Fibroblast of gingiva (primary cell): ENCODE measurements at regions not wholly inside any gene's neighbourhood (a gene's known extent, or its start where the extent isn't known, plus 50 kb on each side); places are given as distances from the start of the nearest gene placed in this dataset.
"Not testable (repeated sequence)": the region's sequence is repeated elsewhere in the genome, so short reads cannot be mapped to it uniquely, and the experiment has no call there.

Experiments
- DNase-seq: peaks from one replicate; pipeline ENCODE4 v3.0.0-alpha.2; 2011; ENCODE audit warnings: low read depth

GRCh38 chr15:54841701-54842305 is 354.9 kb downstream of the RSL24D1 start:
- no peak for DNase-seq

- DNase-seq: no peak
Measured at GRCh38 chr15:54840621-54841398, 355.9 kb downstream of the RSL24D1 start.

- no peak for DNase-seq
Measured at GRCh38 chr15:54839379-54839778, 357.4 kb downstream of the RSL24D1 start.

- no peak for DNase-seq
Measured at GRCh38 chr15:54836052-54836795, 360.5 kb downstream of the RSL24D1 start.

- no peak for DNase-seq
Measured at GRCh38 chr15:54829821-54830220, 366.9 kb downstream of the RSL24D1 start.

- DNase-seq: no peak
Measured at GRCh38 chr15:54820811-54821210, 375.9 kb downstream of the RSL24D1 start.

- no peak for DNase-seq
Measured at GRCh38 chr15:54820098-54820497, 376.6 kb downstream of the RSL24D1 start.

GRCh38 chr15:54816401-54816800 is 380.3 kb downstream of the RSL24D1 start:
- DNase-seq: no peak

GRCh38 chr15:54815556-54815955 is 381.2 kb downstream of the RSL24D1 start:
- DNase-seq: no peak

GRCh38 chr15:54812383-54812782 is 384.4 kb downstream of the RSL24D1 start:
- no peak for DNase-seq

- DNase-seq: no peak
Measured at GRCh38 chr15:54810496-54810895, 386.2 kb downstream of the RSL24D1 start.

- no peak for DNase-seq
Measured at GRCh38 chr15:54810031-54810430, 386.7 kb downstream of the RSL24D1 start.

- DNase-seq: no peak
Measured at GRCh38 chr15:54808321-54808720, 388.4 kb downstream of the RSL24D1 start.

- no peak for DNase-seq
Measured at GRCh38 chr15:54803987-54804386, 392.8 kb downstream of the RSL24D1 start.

- no peak for DNase-seq
Measured at GRCh38 chr15:54803134-54803808, 393.5 kb downstream of the RSL24D1 start.

GRCh38 chr15:54792526-54792925 is 404.2 kb downstream of the RSL24D1 start:
- DNase-seq: no peak

- no peak for DNase-seq
Measured at GRCh38 chr15:54790693-54791092, 406.0 kb downstream of the RSL24D1 start.

GRCh38 chr15:54789376-54789775 is 407.4 kb downstream of the RSL24D1 start:
- no peak for DNase-seq

- DNase-seq: not testable (repeated sequence)
Measured at GRCh38 chr15:54781220-54781619, 415.5 kb downstream of the RSL24D1 start.

GRCh38 chr15:54779271-54779670 is 417.5 kb downstream of the RSL24D1 start:
- no peak for DNase-seq

- DNase-seq: no peak
Measured at GRCh38 chr15:54776410-54776809, 420.3 kb downstream of the RSL24D1 start.

- no peak for DNase-seq
Measured at GRCh38 chr15:54772663-54773062, 424.1 kb downstream of the RSL24D1 start.
